H9 (cell line): ENCODE measurements at regions not wholly inside any gene's neighbourhood (a gene's known extent, or its start where the extent isn't known, plus 50 kb on each side); places are given as distances from the start of the nearest gene placed in this dataset.

Experiments used
- DNase-seq: peaks from one replicate; pipeline ENCODE4 v3.0.0-alpha.2; 2017
- H2AFZ ChIP-seq: one replicate; pipeline ENCODE4 v1.6.1; 2013; ENCODE audit warnings: mild to moderate bottlenecking, low read length, control low read depth, moderate library complexity
- H2AK5ac ChIP-seq: 2 replicates; pipeline ENCODE4 v1.6.1; 2013; ENCODE audit warnings: low read length, control low read depth, mixed read lengths; ENCODE audit not compliant: insufficient read length
- H2BK120ac ChIP-seq: one replicate; pipeline ENCODE4 v1.6.1; 2013; ENCODE audit warnings: low read depth, mild to moderate bottlenecking, low read length, control low read depth, inconsistent platforms; ENCODE audit not compliant: poor library complexity, severe bottlenecking
- H2BK12ac ChIP-seq: 2 replicates; pipeline ENCODE4 v1.6.1; 2013; ENCODE audit warnings: low read length, control low read depth, mixed read lengths, low read depth; ENCODE audit not compliant: insufficient read length
- H2BK15ac ChIP-seq: 2 replicates; pipeline ENCODE4 v1.6.1; 2013; ENCODE audit warnings: low read depth, low read length, control low read depth
- H2BK20ac ChIP-seq: one replicate; pipeline ENCODE4 v1.6.1; 2013; ENCODE audit warnings: low read depth, mild to moderate bottlenecking, low read length, control low read depth, inconsistent platforms; ENCODE audit not compliant: poor library complexity, severe bottlenecking
- H2BK5ac ChIP-seq: 2 replicates; pipeline ENCODE4 v1.6.1; 2013; ENCODE audit warnings: low read length, control low read depth, mixed read lengths; ENCODE audit not compliant: insufficient read length
- H3K14ac ChIP-seq: 2 replicates; pipeline ENCODE4 v1.6.1; 2013; ENCODE audit warnings: low read length, control low read depth; ENCODE audit not compliant: insufficient read depth
- H3K18ac ChIP-seq: 2 replicates; pipeline ENCODE4 v1.6.1; 2013; ENCODE audit warnings: low read depth, mild to moderate bottlenecking, mixed read lengths, low read length, control low read depth; ENCODE audit not compliant: insufficient read length
- H3K23ac ChIP-seq: 2 replicates; pipeline ENCODE4 v1.6.1; 2013; ENCODE audit warnings: low read length, control low read depth, mixed read lengths, low read depth; ENCODE audit not compliant: insufficient read length
- H3K23me2 ChIP-seq: 2 replicates; pipeline ENCODE4 v1.6.1; 2013; ENCODE audit warnings: low read depth, mild to moderate bottlenecking, mixed read lengths, low read length, control low read depth; ENCODE audit not compliant: insufficient read length, poor library complexity, severe bottlenecking
- H3K27ac ChIP-seq: 2 replicates; pipeline ENCODE4 v1.5.1; 2013; ENCODE audit warnings: low read length, control low read depth, mixed read lengths, low read depth; ENCODE audit not compliant: insufficient read length
- H3K27me3 ChIP-seq: 2 replicates; pipeline ENCODE4 v1.6.1; 2013; ENCODE audit warnings: low read length, control low read depth, inconsistent platforms; ENCODE audit not compliant: insufficient read depth
- H3K4ac ChIP-seq: 2 replicates; pipeline ENCODE4 v1.6.1; 2013; ENCODE audit warnings: low read depth, mild to moderate bottlenecking, control low read depth, inconsistent platforms, low read length, moderate library complexity
- H3K4me1 ChIP-seq: 2 replicates; pipeline ENCODE4 v1.6.1; 2013; ENCODE audit warnings: low read length, control low read depth, inconsistent platforms; ENCODE audit not compliant: insufficient read depth
- H3K4me2 ChIP-seq: 2 replicates; pipeline ENCODE4 v1.6.1; 2013; ENCODE audit warnings: low read length, control low read depth, mixed read lengths; ENCODE audit not compliant: insufficient read length, insufficient read depth
- H3K56ac ChIP-seq: 2 replicates; pipeline ENCODE4 v1.6.1; 2013; ENCODE audit warnings: low read depth, mild to moderate bottlenecking, mixed read lengths, low read length, control low read depth; ENCODE audit not compliant: insufficient read length
- H3K79me1 ChIP-seq: 2 replicates; pipeline ENCODE4 v1.6.1; 2013; ENCODE audit warnings: low read depth, mild to moderate bottlenecking, moderate library complexity, low read length, control low read depth, inconsistent platforms; ENCODE audit not compliant: insufficient read depth, poor library complexity, severe bottlenecking
- H3K79me2 ChIP-seq: 2 replicates; pipeline ENCODE4 v1.6.1; 2013; ENCODE audit warnings: low read length, control low read depth, inconsistent platforms; ENCODE audit not compliant: insufficient read depth
- H3K9ac ChIP-seq: 2 replicates; pipeline ENCODE4 v1.6.1; 2013; ENCODE audit warnings: low read length, control low read depth, mixed read lengths; ENCODE audit not compliant: insufficient read length; ENCODE audit errors: extremely low read depth
- H3K9me3 ChIP-seq: one replicate; pipeline ENCODE4 v1.6.1; 2013; ENCODE audit warnings: low read depth, low read length, inconsistent platforms; ENCODE audit not compliant: control insufficient read depth
- H3T11ph ChIP-seq: one replicate; pipeline ENCODE4 v1.6.1; 2013; ENCODE audit warnings: mild to moderate bottlenecking, low read length, control low read depth, inconsistent platforms
- H4K20me1 ChIP-seq: one replicate; pipeline ENCODE4 v1.6.1; 2013; ENCODE audit not compliant: control insufficient read depth, insufficient read length, insufficient read depth
- H4K5ac ChIP-seq: 2 replicates; pipeline ENCODE4 v1.6.1; 2013; ENCODE audit warnings: low read depth, mild to moderate bottlenecking, mixed read lengths, low read length, control low read depth; ENCODE audit not compliant: insufficient read length
- H4K8ac ChIP-seq: replicated peaks from 2 replicates; pipeline ENCODE4 v1.6.1; 2013; ENCODE audit warnings: low read length, control low read depth, mixed read lengths, low read depth; ENCODE audit not compliant: insufficient read length
- H4K91ac ChIP-seq: 2 replicates; pipeline ENCODE4 v1.6.1; 2013; ENCODE audit warnings: low read depth, mild to moderate bottlenecking, moderate library complexity, mixed read lengths, low read length, control low read depth; ENCODE audit not compliant: insufficient read length
- H3K27ac Mint-ChIP-seq, 3 experiments: 2 replicates in 2 of 3; 3 replicates in 1 of 3; pipeline ENCODE4 v1.8.0; 2020 to 2021; ENCODE audit warnings: mixed read lengths in 3 of 3, mild to moderate bottlenecking in 1 of 3, moderate library complexity in 1 of 3
- H3K27me3 Mint-ChIP-seq: 2 replicates; pipeline ENCODE4 v1.8.0; 2021; ENCODE audit warnings: low read depth, mild to moderate bottlenecking, moderate library complexity, mixed read lengths
- H3K36me3 Mint-ChIP-seq, 3 experiments: 2 replicates in 2 of 3; 3 replicates in 1 of 3; pipeline ENCODE4 v1.8.0; 2020 to 2021; ENCODE audit warnings: low read depth in 3 of 3, mixed read lengths in 3 of 3; ENCODE audit not compliant: insufficient read depth in 1 of 3
- H3K4me1 Mint-ChIP-seq, 2 experiments: 2 replicates each; pipeline ENCODE4 v1.8.0; 2020; ENCODE audit warnings: mixed read lengths in 2 of 2
- H3K4me3 Mint-ChIP-seq, 2 experiments: 2 replicates in 1 of 2; 3 replicates in 1 of 2; pipeline ENCODE4 v1.8.0; 2020 to 2021; ENCODE audit warnings: mild to moderate bottlenecking in 2 of 2, mixed read lengths in 2 of 2, moderate library complexity in 1 of 2
- H3K9me3 Mint-ChIP-seq, 2 experiments: 2 replicates in 1 of 2; 3 replicates in 1 of 2; pipeline ENCODE4 v1.8.0; 2020; ENCODE audit warnings: mild to moderate bottlenecking in 2 of 2, mixed read lengths in 2 of 2, moderate library complexity in 1 of 2
- CTCF ChIP-seq: fragments of 200-600 bp; sonication (generic); conservative IDR thresholded peaks from 3 replicates; pipeline ENCODE4 v1.8.0; 2021; ENCODE audit warnings: antibody characterized with exemption, mild to moderate bottlenecking
- WGBS: extraction: QIAGEN DNeasy Blood & Tissue Kit; methylation state at CpG from one replicate; pipeline ENCODE4 v1.1.7; 2013; ENCODE audit warnings: missing lambda C conversion rate, low lambda C conversion rate, mixed read lengths; ENCODE audit not compliant: insufficient read length; ENCODE audit errors: extremely low coverage; 5-methylcytosine and 5-hydroxymethylcytosine counted together

DNA sequence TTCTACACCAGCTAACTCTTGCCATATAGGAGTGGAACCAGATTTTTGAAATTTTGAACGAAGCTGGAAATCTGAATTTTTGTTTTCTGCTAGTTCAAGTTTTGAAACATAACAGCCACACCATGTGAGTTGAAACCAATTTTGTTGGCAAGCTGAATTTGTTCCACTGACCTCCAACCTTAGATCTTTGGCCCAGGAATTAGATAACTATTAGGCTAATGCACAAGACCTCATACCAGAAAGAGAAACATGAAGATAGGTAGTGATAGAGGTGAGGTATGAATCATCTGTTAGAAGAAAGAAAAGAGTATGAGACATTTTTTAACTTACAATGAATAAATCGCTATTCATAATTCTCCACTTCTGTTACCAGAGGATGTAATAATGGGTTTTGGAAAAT lies 76.8 kb upstream of the ACSL1 start:
- Histone ChIP-seq H3K14ac (no peak overlapping the region), H3K56ac (no peak overlapping the region), H4K8ac (no peak overlapping the region), H2AFZ (no peak overlapping the region), H2BK15ac (no peak overlapping the region), H2BK12ac (no peak overlapping the region), H3K27me3 (no peaks in the 10 kb centered on the region), H3K79me1 (no peaks in the 10 kb centered on the region), H3K23ac (no peak overlapping the region), H3T11ph (no peak overlapping the region), H3K18ac (no peak overlapping the region), H4K5ac (no peak overlapping the region), H2BK120ac (no peak overlapping the region), H3K4me2 (no peak overlapping the region), H3K27ac (no peak overlapping the region), H3K4ac (no peak overlapping the region), H4K91ac (no peak overlapping the region), H3K4me1 (no peaks in the 10 kb centered on the region), H3K9me3 (no peaks in the 10 kb centered on the region), H4K20me1 (no peaks in the 10 kb centered on the region), H3K23me2 (no peaks in the 10 kb centered on the region), H3K79me2 (no peaks in the 10 kb centered on the region), H2BK5ac (no peak overlapping the region), H3K9ac (no peak overlapping the region), H2AK5ac (no peak overlapping the region), H2BK20ac (no peak overlapping the region)
- WGBS, result no CpG with 5 or more reads among the region's 2 CpGs
- H3K9me3 Mint-ChIP-seq, result peaks cover 0 to 2% of the 10 kb centered on the region in 2 experiments; a peak in 1 of 5 replicates
- no peaks in the 10 kb centered on the region for H3K27me3 Mint-ChIP-seq
- peaks cover 5% of the 10 kb centered on the region in 2 experiments; a peak in 2 of 4 replicates for H3K4me1 Mint-ChIP-seq
- H3K27ac Mint-ChIP-seq, result no peak overlapping the region
- no peaks in the 10 kb centered on the region for H3K36me3 Mint-ChIP-seq
- no peak for DNase-seq
- no peak overlapping the region for H3K4me3 Mint-ChIP-seq
- TF ChIP-seq CTCF, result no peak
